ENCODE measurements at regions not wholly inside any gene's neighbourhood (a gene's known extent, or its start where the extent isn't known, plus 50 kb on each side); places are given as distances from the start of the nearest gene placed in this dataset.

GRCh38 chr13:47237571-47237970, 340.7 kb upstream of the HTR2A start:
- TF ChIP-seq CTCF (IDR thresholded peaks at IDR 0.05) = no peak
- no peak for TF ChIP-seq POLR2A (IDR thresholded peaks at IDR 0.05)
